NCI-H1436 treated with DMSO at 0.1 percent for 48 hours (cell line): ENCODE measurements at regions not wholly inside any gene's neighbourhood (a gene's known extent, or its start where the extent isn't known, plus 50 kb on each side); places are given as distances from the start of the nearest gene placed in this dataset.
"Not testable (repeated sequence)": the region's sequence is repeated elsewhere in the genome, so short reads cannot be mapped to it uniquely, and the experiment has no call there.

ENCODE experiments used
- DNase-seq: peaks from one replicate; lab custom pipeline; 2025; lab: John Stamatoyannopoulos, UW

- DNase-seq = no peak
These were observed 67.3 kb upstream of the DHRSX start for GRCh38 chrX:2568125-2568524.

- DNase-seq = no peak
These were observed 65.3 kb upstream of the DHRSX start for GRCh38 chrX:2566055-2566454.

- no peak for DNase-seq
These were observed 60.7 kb upstream of the DHRSX start for GRCh38 chrX:2561456-2561855.

- no peak for DNase-seq
These were observed 58.3 kb upstream of the DHRSX start for GRCh38 chrX:2559124-2559523.

DNA sequence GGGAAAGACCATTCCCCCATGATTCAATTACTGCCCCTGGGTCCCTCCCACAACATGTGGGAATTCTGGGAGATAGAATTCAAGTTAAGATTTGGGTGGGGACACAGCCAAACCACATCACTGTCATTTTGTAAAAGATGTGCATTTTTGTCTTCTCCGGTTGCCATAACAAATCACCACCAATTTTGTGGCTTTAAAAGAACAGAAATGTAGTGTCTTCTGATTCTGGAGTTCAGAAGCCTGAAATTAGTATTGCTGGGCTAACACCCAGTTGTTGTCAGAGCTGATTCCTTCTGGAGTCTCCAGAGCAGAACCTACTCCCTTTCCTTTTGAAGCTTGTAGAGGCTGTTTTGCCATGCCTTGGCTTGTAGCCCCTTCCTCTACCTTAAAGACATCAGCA, 54.1 kb upstream of the DHRSX start:
- DNase-seq = no peak

GRCh38 chrX:2554066-2554465, 53.3 kb upstream of the DHRSX start:
- not testable (repeated sequence) for DNase-seq

DNA sequence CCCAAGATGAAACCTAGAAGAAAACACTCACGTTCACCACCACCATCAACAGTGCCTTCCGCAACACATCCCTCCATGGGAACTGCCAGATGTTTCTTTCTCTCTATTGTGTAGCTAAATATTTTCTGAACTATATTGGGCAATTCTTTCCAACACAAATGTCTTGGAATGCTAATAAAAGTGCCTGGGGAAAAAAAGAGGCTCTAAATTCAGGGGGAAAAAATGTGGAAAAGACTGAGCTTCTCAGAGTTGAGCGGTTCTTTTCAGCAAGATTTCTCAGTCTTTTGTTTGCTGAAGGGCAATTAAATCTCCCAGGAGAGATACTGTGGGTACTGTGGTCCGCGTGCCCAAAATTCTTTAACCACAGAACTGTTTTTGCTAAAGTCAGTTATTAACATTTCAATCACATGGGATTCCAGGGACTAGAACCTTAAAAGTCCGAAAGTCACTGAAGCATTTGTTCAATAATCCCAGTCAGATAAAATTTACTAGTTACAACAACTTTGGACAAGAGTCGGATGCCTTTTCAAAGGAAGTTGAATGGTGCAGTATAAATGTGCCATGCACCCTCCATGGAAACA, 51.9 kb upstream of the DHRSX start:
- no peak for DNase-seq

GRCh38 chrX:2550328-2551020, 49.7 kb upstream of the DHRSX start:
- DNase-seq = peak; percentile 23
